ENCODE measurements at regions not wholly inside any gene's neighbourhood (a gene's known extent, or its start where the extent isn't known, plus 50 kb on each side); places are given as distances from the start of the nearest gene placed in this dataset.

DNA sequence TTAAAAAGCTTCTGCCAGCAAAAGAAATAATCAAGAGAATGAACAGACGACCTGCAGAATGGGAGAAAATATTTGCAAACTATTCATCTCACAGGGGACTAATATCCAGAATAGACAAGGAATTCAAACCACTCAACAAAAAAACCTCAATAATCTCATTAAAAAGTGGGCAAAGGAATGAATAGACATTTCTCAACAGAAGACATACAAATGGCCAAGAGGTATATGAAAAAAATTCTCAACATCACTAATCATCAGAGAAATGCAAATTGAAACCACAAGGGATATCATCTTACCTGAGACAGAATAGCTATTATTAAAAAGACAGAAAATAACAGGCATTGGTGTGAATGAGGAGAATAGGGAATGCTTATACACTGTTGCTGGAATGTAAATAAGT, 270.0 kb downstream of the DACT1 start:
- Histone ChIP-seq H3K4me3 (no peak overlapping the region), H3K27me3 (ENCODE audit: low read depth) (no peaks in the 10 kb centered on the region), H3K27ac (replicated peaks) (no peak overlapping the region), H3K9me3 (replicated peaks) (no peaks in the 10 kb centered on the region), H3K36me3 (no peaks in the 10 kb centered on the region), H3K4me1 (no peaks in the 10 kb centered on the region)
- no peak for DNase-seq
- intact Hi-C loops (cut with micrococcal nuclease): no loop called here
- TF ChIP-seq, protein P1, sequence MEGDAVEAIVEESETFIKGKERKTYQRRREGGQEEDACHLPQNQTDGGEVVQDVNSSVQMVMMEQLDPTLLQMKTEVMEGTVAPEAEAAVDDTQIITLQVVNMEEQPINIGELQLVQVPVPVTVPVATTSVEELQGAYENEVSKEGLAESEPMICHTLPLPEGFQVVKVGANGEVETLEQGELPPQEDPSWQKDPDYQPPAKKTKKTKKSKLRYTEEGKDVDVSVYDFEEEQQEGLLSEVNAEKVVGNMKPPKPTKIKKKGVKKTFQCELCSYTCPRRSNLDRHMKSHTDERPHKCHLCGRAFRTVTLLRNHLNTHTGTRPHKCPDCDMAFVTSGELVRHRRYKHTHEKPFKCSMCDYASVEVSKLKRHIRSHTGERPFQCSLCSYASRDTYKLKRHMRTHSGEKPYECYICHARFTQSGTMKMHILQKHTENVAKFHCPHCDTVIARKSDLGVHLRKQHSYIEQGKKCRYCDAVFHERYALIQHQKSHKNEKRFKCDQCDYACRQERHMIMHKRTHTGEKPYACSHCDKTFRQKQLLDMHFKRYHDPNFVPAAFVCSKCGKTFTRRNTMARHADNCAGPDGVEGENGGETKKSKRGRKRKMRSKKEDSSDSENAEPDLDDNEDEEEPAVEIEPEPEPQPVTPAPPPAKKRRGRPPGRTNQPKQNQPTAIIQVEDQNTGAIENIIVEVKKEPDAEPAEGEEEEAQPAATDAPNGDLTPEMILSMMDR (IDR thresholded peaks at IDR 0.05; ENCODE audit: borderline replicate concordance): no peak

DNA sequence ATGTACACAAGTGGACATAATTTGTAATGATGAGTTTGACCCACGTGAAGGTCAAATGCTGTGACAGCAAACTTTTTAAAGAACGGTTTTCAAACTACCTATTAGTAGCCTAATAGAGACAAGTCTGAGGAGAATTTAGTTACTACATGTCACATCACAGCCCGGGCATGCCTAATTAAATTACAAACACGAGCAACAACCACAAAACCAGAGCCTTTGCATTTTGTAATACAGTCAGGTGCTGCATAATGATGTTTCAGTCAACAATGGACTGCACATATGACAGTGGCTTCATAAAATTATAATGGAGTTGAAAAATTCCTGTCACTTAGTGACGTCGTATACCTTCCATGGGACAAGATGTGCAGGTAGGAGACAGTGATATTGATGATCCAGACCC, 274.5 kb downstream of the DACT1 start:
- no peak overlapping the region for H3K4me3 ChIP-seq
- no peaks in the 10 kb centered on the region for H3K4me1 ChIP-seq
- intact Hi-C loops (cut with micrococcal nuclease): no loop called here
- no peaks in the 10 kb centered on the region for H3K9me3 ChIP-seq (replicated peaks)
- no peaks in the 10 kb centered on the region for H3K36me3 ChIP-seq
- no peak for DNase-seq
- no peaks in the 10 kb centered on the region for H3K27me3 ChIP-seq (ENCODE audit: low read depth)
- TF ChIP-seq, protein P1 (IDR thresholded peaks at IDR 0.05; ENCODE audit: borderline replicate concordance): no peak
- no peak overlapping the region for H3K27ac ChIP-seq (replicated peaks)

DNA sequence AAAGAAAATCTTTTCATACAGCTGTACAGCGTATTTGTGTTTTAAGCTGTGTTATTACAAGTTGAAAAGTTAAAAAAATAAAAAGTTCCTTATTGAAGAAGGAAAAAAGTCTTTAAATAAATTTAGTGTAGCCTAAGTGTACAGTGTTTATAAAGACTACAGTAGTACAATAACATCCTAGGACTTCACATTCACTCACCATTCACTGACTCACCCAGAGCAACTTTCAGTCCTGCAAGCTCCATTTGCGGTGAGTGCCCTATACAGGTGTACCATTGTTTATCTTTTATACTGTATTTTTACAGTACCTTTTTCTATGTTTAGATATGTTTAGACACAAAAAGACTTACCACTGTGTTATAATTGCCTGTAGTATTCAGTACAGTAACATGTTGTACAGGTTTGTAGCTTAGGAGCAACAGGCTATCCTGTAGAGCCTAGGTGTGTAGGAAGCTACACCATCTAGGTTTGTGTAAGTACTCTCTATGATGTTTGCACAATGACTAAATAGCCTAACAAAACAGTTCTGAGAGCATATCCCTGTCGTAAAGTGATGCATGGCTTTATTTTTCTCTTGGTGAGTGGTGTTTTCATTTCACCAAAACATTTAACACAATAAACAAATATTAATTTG, 275.2 kb downstream of the DACT1 start:
- intact Hi-C loops (cut with micrococcal nuclease): no loop called here
- H3K4me1 ChIP-seq: no peaks in the 10 kb centered on the region
- TF ChIP-seq, protein P1 (IDR thresholded peaks at IDR 0.05; ENCODE audit: borderline replicate concordance): no peak
- H3K27ac ChIP-seq (replicated peaks): no peak overlapping the region
- no peak for DNase-seq
- no peaks in the 10 kb centered on the region for H3K36me3 ChIP-seq
- H3K27me3 ChIP-seq (ENCODE audit: low read depth): no peaks in the 10 kb centered on the region
- no peaks in the 10 kb centered on the region for H3K9me3 ChIP-seq (replicated peaks)
- no peak overlapping the region for H3K4me3 ChIP-seq

DNA sequence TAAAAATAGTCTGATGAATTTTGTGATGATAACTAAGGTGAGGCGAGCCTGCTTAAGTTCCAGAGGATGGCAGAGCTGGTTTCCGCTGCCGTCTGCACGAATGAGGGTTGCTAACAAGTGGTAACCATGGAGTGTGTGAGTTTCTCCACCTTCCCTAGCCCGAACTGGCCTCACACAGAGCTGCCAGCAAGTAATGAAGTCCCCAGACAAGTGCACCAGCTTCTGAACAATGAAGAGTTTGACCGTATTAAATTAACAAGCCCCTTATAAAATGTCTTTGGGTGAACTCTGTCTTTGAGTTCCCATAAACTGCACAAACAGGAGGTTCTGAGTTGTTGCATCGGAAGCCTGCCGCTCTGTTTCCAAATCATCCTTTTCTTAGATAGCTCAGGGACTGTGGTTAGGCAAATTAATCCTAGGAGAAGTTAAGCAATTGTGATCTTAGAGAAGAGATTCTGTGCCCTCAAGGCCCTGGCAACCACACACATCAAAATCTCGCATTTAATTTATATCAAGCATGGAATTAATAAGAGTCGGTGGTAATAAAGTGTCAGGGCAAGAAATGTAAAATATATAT, 274.1 kb upstream of the DAAM1 start:
- TF ChIP-seq, protein P1 (IDR thresholded peaks at IDR 0.05; ENCODE audit: borderline replicate concordance): no peak
- Histone ChIP-seq H3K9me3 (replicated peaks) (no peaks in the 10 kb centered on the region), H3K27me3 (ENCODE audit: low read depth) (no peaks in the 10 kb centered on the region), H3K27ac (replicated peaks) (no peak overlapping the region), H3K36me3 (no peaks in the 10 kb centered on the region), H3K4me3 (no peak overlapping the region), H3K4me1 (no peaks in the 10 kb centered on the region)
- intact Hi-C loops (cut with micrococcal nuclease): no loop called here
- DNase-seq: no peak

DNA sequence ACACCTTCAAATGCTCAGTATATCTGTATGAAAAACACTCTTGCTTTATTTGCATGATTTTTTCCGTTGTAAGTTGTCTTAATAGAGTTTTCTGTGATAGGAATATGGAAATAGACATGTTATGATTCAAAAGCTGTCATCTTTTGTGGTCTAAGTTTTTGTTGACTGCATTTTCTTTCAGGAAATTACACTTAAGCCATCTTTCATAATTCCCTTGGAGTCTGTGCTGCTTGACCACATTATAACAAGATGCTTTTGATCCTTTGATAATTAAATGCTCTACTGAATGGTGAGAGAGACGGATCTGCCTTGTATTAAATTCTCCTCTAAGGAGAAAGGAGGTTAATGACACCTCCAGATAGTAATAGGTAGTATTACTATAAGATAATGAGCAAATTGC, 272.8 kb upstream of the DAAM1 start:
- Histone ChIP-seq H3K36me3 (no peaks in the 10 kb centered on the region), H3K27me3 (ENCODE audit: low read depth) (no peaks in the 10 kb centered on the region), H3K27ac (replicated peaks) (no peak overlapping the region), H3K9me3 (replicated peaks) (no peaks in the 10 kb centered on the region), H3K4me3 (no peak overlapping the region), H3K4me1 (no peaks in the 10 kb centered on the region)
- DNase-seq: no peak
- TF ChIP-seq, protein P1 (IDR thresholded peaks at IDR 0.05; ENCODE audit: borderline replicate concordance): no peak
- intact Hi-C loops (cut with micrococcal nuclease): no loop called here

Data from left ventricle myocardium inferior (tissue), 1 donor.